Subcutaneous abdominal adipose tissue (tissue), 5 donors: ENCODE measurements at regions not wholly inside any gene's neighbourhood (a gene's known extent, or its start where the extent isn't known, plus 50 kb on each side); places are given as distances from the start of the nearest gene placed in this dataset.
"Not testable (repeated sequence)": the region's sequence is repeated elsewhere in the genome, so short reads cannot be mapped to it uniquely, and the experiment has no call there.

Source experiments
- H3K27ac ChIP-seq: one replicate; pipeline ENCODE4 v1.7.0; 2013; ENCODE audit warnings: low read depth, mild to moderate bottlenecking, inconsistent platforms, low read length, moderate library complexity
- H3K27me3 ChIP-seq, 5 donors: one replicate each; pipeline ENCODE4 v1.7.0; 2013; ENCODE audit warnings: low read length in 5 of 5, inconsistent platforms in 1 of 5; ENCODE audit not compliant: control insufficient read depth in 5 of 5, insufficient read depth in 4 of 5
- H3K36me3 ChIP-seq, 5 donors: one replicate each; pipeline ENCODE4 v1.7.0; 2013; ENCODE audit warnings: low read length in 5 of 5; ENCODE audit not compliant: control insufficient read depth in 5 of 5, insufficient read depth in 5 of 5
- H3K4me1 ChIP-seq, 5 donors: one replicate each; pipeline ENCODE4 v1.7.0; 2013; ENCODE audit warnings: low read length in 5 of 5, mild to moderate bottlenecking in 3 of 5, moderate library complexity in 1 of 5; ENCODE audit not compliant: control insufficient read depth in 5 of 5, insufficient read depth in 5 of 5
- H3K4me3 ChIP-seq, 5 donors: one replicate each; pipeline ENCODE4 v1.7.0; 2013; ENCODE audit warnings: low read length in 5 of 5, low read depth in 1 of 5
- H3K9ac ChIP-seq, 5 donors: one replicate each; pipeline ENCODE4 v1.7.0; 2013; ENCODE audit warnings: low read length in 5 of 5, mild to moderate bottlenecking in 4 of 5, moderate library complexity in 3 of 5
- H3K9me3 ChIP-seq, 5 donors: one replicate each; pipeline ENCODE4 v1.7.0; 2013; ENCODE audit warnings: low read length in 5 of 5; ENCODE audit not compliant: control insufficient read depth in 5 of 5
- donor health status: healthy.
- donor health status: healthy.
- donor health status: healthy.
- donor health status: healthy.
- donor health status: healthy.

DNA sequence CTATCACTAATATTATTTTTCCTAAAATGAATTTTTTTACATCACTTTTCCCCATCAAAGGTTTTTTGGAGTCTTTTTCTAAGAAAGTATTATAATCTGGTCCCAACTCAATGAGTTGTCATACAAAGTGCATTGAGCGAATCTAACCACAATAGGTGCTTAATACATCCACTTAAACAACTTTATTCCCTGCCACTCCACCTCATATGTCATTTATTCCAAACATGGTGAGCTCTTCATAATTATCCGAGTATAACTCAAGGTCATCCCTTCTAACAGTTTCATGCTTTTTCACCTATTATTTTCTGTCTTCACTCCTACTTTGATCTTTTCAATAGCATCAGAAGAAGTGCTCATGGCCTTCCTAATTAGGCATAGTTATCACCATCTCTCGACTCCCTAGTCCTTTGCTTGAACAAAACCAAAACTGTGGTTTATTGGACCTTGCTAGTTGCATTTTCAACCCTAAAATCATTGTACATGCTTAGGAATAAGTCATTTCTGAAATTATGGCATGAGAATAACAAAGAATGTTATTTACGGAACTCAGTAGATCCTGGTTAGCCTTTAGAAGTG lies 754.7 kb upstream of the CTNND2 start:
- Histone ChIP-seq H3K9me3 (peaks cover 0 to 13% (median 6%) of the 10 kb centered on the region in 5 donors), H3K9ac (no peak overlapping the region), H3K4me1 (no peaks in the 10 kb centered on the region), H3K36me3 (no peaks in the 10 kb centered on the region), H3K4me3 (no peak overlapping the region), H3K27me3 (no peaks in the 10 kb centered on the region), H3K27ac (no peak overlapping the region)

DNA sequence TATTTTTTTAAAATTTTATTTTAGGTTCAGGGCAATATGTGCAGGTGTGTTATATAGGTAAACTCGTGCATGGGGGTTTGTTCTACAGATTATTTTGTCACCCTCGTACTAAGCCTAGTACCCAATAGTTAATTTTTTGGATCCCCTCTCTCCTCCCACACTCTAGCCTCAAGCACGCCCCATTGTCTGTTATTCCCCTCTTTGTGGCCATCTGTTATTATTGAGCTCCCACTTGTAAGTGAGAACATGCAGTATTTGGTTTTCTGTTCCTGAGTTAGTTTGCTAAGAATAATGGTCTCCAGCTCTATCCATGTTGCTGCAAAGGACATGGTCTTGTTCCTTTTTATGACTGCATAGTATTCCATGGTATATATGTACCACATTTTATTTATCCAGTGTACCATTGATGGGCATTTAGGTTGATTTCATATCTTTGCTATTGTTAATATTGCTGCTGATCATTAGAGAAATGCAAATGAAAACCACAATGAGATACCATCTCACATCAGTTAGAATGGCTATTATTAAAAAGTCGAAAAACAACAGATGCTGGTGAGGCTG lies 753.7 kb upstream of the CTNND2 start:
- H3K27me3 ChIP-seq, H3K27ac ChIP-seq, H3K4me1 ChIP-seq, H3K9ac ChIP-seq, H3K4me3 ChIP-seq, H3K36me3 ChIP-seq: not testable (repeated sequence)
- peaks cover 0 to 11% (median 6%) of the 10 kb centered on the region in 5 donors for H3K9me3 ChIP-seq

DNA sequence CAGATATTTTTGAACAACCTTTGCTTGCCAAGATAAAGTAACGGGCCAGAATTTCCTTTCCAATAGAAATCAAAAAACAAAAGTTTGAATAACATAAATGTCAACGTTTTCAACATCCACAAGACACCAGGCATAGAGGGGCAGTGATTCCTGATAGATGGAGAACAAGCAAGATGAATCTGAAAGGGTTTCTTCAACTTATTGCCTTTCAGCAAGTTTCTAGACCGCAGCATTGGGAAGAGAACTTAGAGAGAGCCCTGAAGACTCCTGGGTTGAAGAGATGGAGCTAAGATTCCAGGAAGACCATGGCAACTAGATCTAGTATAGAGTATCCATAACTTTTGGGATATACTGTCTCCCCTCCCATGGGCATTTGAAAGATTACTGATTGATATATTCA lies 751.4 kb upstream of the CTNND2 start:
- Histone ChIP-seq H3K4me3 (no peak overlapping the region), H3K9me3 (peaks cover 0 to 9% (median 0%) of the 10 kb centered on the region in 5 donors), H3K4me1 (no peaks in the 10 kb centered on the region), H3K27me3 (no peaks in the 10 kb centered on the region), H3K27ac (no peak overlapping the region), H3K9ac (no peak overlapping the region), H3K36me3 (no peaks in the 10 kb centered on the region)

DNA sequence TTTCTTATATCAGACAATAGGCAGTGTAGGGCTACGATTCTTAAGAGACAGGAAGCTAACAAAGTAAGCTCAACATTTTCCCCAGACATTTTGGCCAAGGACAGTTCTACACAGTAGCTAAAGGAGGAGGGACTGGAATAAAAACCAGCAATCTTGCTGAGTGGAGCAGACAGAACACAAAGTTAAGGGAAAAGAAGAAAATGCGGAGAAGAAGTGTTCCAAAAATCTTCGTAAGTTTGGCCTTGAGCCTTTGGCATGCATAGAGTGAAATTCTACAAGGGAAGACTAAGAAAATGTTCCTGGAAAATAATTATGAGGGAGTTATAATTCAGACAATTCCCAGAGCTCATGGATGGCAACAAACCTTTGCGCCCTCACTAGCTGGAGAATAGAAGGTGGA lies 748.0 kb upstream of the CTNND2 start:
- Histone ChIP-seq H3K9ac (no peak overlapping the region), H3K9me3 (peaks cover 0 to 3% (median 0%) of the 10 kb centered on the region in 5 donors), H3K27ac (no peak overlapping the region), H3K4me1 (no peaks in the 10 kb centered on the region), H3K4me3 (no peak overlapping the region), H3K36me3 (no peaks in the 10 kb centered on the region), H3K27me3 (no peaks in the 10 kb centered on the region)

DNA sequence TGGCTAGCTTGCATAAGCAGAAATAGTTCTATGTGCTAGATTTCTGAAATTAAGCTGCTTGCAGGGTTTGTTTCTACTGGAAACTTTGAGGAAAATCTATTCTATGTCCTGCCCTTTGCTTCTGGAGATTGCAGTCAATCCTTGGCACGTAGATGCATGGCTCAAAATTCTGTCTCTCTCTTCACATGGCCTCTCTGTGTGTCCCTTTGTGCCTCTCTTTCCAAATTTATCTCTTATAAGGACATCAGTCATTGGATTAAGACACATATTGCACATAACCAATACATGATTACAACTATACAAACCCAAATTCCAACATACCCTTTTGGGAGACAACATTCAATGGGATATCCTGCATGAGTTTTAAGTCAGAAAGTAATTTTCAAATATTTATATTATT lies 744.3 kb upstream of the CTNND2 start:
- Histone ChIP-seq H3K9me3 (peaks cover 0 to 3% (median 0%) of the 10 kb centered on the region in 5 donors), H3K9ac (no peak overlapping the region), H3K27me3 (no peaks in the 10 kb centered on the region), H3K4me3 (no peak overlapping the region), H3K36me3 (no peaks in the 10 kb centered on the region), H3K4me1 (no peaks in the 10 kb centered on the region), H3K27ac (no peak overlapping the region)

DNA sequence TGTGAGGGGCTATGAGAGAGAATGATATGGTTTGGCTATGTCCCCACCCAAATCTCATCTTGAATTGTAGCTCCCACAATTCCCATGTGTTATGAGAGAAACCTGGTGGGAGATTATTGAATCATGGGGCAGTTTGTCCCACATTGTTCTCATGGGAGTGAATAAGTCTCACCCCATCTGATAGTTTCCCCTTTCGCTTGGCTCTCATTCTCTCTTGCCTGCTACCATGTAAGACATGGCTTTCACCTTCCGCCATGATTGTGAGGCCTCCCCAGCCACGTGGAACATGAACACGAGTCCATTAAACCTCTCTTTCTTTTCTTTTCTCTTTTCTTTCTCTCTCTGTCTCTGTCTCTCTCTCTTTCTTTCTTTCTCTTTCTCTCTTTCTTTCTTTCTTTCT lies 743.4 kb upstream of the CTNND2 start:
- no peaks in the 10 kb centered on the region for H3K4me1 ChIP-seq
- H3K36me3 ChIP-seq: no peaks in the 10 kb centered on the region
- H3K27ac ChIP-seq: no peak overlapping the region
- H3K9ac ChIP-seq: no peak overlapping the region
- no peaks in the 10 kb centered on the region for H3K27me3 ChIP-seq
- peaks cover 0 to 3% (median 0%) of the 10 kb centered on the region in 5 donors for H3K9me3 ChIP-seq
- no peak overlapping the region for H3K4me3 ChIP-seq

DNA sequence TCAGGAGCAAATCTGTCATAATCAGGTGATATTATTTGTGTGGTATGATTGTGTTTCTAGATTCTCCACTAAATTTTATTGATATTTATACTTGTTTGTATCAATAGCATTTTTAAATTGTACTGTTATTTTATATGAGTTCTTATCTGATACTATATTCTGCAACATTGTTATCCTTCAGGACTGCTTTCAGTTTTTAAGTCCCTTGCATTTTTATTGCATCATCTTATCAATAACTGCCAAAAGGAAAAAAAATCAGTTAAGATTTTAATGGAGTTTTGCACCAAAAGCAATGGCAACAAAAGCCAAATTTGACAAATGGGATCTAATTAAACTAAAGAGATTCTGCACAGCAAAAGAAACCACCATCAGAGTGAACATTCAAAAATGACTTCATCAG lies 741.3 kb upstream of the CTNND2 start:
- Histone ChIP-seq H3K9me3 (peaks cover 0 to 3% (median 0%) of the 10 kb centered on the region in 5 donors), H3K27ac (no peak overlapping the region), H3K4me1 (no peaks in the 10 kb centered on the region), H3K9ac (no peak overlapping the region), H3K4me3 (no peak overlapping the region), H3K27me3 (no peaks in the 10 kb centered on the region), H3K36me3 (no peaks in the 10 kb centered on the region)

DNA sequence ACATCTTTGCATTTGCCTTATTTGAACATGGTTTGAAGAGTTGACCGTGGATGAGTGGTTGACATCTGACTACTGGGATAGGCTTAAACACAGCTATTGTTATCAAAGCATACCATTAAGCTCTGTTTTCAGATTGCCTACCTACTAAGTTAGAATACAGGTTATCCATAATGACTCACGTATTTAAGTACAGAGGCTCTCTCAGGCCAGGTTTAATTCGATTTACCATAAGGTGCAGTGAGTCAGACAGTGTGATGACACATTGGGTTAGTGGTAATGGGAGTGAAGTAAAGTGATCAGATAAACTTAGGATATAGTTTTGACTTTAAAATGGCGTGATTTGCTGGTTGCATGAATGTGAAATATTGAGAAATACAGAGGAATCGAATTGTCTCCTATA lies 732.0 kb upstream of the CTNND2 start:
- no peaks in the 10 kb centered on the region for H3K4me1 ChIP-seq
- no peaks in the 10 kb centered on the region for H3K36me3 ChIP-seq
- H3K9ac ChIP-seq: no peak overlapping the region
- no peaks in the 10 kb centered on the region for H3K27me3 ChIP-seq
- H3K4me3 ChIP-seq: no peak overlapping the region
- H3K27ac ChIP-seq: no peak overlapping the region
- H3K9me3 ChIP-seq: peaks cover 0 to 3% (median 0%) of the 10 kb centered on the region in 5 donors

DNA sequence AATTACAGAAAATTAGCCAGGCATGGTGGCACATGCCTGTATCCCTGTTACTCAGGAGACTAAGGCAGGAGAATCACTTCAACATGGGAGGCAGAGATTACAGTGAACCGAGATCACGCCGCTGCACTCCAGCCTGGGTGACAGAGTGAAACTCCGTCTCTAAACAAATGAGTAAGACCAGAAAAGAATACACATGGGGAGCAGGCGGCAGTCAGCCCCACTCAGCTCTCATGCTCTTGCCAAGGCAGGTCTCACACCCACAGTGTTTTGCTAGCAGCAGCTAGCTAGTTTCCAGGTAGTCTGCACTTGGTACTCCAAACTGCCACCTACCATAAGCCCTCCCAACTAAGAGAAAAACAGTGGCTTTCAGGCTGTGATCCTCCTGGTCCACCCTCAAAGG lies 722.3 kb upstream of the CTNND2 start:
- Histone ChIP-seq H3K4me1 (no peaks in the 10 kb centered on the region), H3K9me3 (peaks cover 0 to 13% (median 3%) of the 10 kb centered on the region in 5 donors), H3K4me3 (no peak overlapping the region), H3K36me3 (no peaks in the 10 kb centered on the region), H3K27ac (no peak overlapping the region), H3K9ac (no peak overlapping the region), H3K27me3 (no peaks in the 10 kb centered on the region)

DNA sequence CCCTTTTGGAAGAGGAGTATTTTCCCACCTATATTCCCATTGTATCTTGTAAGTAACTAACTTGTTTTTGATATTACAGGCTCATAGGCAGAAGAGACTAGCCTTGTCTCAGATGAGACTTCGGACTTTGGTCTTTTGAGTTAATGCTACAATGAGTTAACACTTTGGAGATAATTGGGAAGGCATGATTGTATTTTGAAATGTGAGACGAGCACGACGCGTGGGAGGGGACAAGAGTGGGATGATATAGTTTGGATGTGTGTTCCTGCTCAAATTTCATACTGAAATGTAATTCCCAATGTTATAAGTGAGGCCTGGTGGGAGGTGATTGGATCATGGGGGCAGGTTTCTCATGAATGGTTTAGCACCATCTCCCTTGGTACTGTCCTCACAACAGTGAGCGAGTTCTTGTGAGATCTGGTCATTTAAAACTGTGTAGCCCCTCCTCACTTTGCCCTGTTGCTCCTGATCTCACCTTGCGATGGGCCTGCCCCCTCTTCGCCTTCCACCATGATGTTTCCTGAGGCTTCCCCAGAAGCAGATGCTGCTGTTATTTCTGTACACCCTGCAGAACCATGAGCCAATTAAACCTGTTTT lies 721.5 kb upstream of the CTNND2 start:
- Histone ChIP-seq H3K36me3 (no peaks in the 10 kb centered on the region), H3K4me3 (no peak overlapping the region), H3K9me3 (peaks cover 0 to 21% (median 6%) of the 10 kb centered on the region in 5 donors), H3K27ac (no peak overlapping the region), H3K27me3 (no peaks in the 10 kb centered on the region), H3K4me1 (no peaks in the 10 kb centered on the region), H3K9ac (no peak overlapping the region)
